ENCODE measurements at regions not wholly inside any gene's neighbourhood (a gene's known extent, or its start where the extent isn't known, plus 50 kb on each side); places are given as distances from the start of the nearest gene placed in this dataset.
"Not testable (repeated sequence)": the region's sequence is repeated elsewhere in the genome, so short reads cannot be mapped to it uniquely, and the experiment has no call there.

DNA sequence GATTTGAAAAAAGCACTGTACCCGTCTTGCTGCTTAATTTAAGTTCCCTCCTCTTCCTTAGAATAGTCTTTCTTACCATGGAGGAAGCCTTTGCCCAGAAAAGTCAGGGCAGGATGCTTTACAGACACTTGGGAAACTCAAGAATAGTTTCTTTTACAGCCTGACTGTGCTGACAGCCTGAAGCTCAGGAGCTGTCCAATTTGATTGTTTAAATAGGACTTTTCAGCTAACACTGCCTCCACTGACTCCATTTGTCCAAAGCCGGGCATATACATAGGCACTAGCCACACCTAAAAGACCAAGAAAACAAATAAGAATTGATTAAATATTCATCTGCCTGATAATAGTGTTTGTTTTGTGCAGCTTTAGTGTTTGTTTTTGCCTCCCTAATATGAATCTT is 110.9 kb upstream of the L3MBTL4 start:
- no peaks in the 10 kb centered on the region for H4K20me1 ChIP-seq (ENCODE audit: control insufficient read depth, insufficient read depth, low read length, poor library complexity, severe bottlenecking)
- H3K4me1 ChIP-seq (ENCODE audit: control insufficient read depth in 2 of 2, insufficient read depth in 2 of 2, low read length in 2 of 2) = no peaks in the 10 kb centered on the region
- H2AFZ ChIP-seq (ENCODE audit: insufficient read depth, low read depth, low read length, poor library complexity, severe bottlenecking) = no peak overlapping the region
- H3K27ac ChIP-seq (ENCODE audit: low read length in 2 of 2) = no peak overlapping the region
- no peak overlapping the region for H3K4me3 ChIP-seq (ENCODE audit: control extremely low read depth in 1 of 5, extremely low read depth in 1 of 5, insufficient read depth in 1 of 5, low read depth in 2 of 5, low read length in 4 of 5)
- ATAC-seq (ENCODE audit: low read depth) (no peak), DNase-seq (no peak)
- POLR2A ChIA-PET = no interaction called here
- CTCF ChIA-PET = no interaction called here
- 75% methylated on average over 1 of the region's 2 CpGs for WGBS (ENCODE audit: insufficient coverage)
- TF ChIP-seq, protein P1, sequence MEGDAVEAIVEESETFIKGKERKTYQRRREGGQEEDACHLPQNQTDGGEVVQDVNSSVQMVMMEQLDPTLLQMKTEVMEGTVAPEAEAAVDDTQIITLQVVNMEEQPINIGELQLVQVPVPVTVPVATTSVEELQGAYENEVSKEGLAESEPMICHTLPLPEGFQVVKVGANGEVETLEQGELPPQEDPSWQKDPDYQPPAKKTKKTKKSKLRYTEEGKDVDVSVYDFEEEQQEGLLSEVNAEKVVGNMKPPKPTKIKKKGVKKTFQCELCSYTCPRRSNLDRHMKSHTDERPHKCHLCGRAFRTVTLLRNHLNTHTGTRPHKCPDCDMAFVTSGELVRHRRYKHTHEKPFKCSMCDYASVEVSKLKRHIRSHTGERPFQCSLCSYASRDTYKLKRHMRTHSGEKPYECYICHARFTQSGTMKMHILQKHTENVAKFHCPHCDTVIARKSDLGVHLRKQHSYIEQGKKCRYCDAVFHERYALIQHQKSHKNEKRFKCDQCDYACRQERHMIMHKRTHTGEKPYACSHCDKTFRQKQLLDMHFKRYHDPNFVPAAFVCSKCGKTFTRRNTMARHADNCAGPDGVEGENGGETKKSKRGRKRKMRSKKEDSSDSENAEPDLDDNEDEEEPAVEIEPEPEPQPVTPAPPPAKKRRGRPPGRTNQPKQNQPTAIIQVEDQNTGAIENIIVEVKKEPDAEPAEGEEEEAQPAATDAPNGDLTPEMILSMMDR (IDR thresholded peaks at IDR 0.05) = no peak
- TF ChIP-seq EZH2 (IDR thresholded peaks at IDR 0.05; ENCODE audit: borderline replicate concordance, insufficient read depth, low read depth, low read length, poor library complexity, severe bottlenecking) = no peak
- H3K4me2 ChIP-seq (replicated peaks; ENCODE audit: low read depth, low read length, poor library complexity, severe bottlenecking) = no peak overlapping the region
- H3K27ac Mint-ChIP-seq = no peak overlapping the region
- H3K9me3 Mint-ChIP-seq (ENCODE audit: insufficient read depth) = no peaks in the 10 kb centered on the region
- H3K79me2 ChIP-seq (ENCODE audit: control insufficient read depth, insufficient read depth, low read length) = no peaks in the 10 kb centered on the region
- no peaks in the 10 kb centered on the region for H3K27me3 ChIP-seq (replicated peaks in 1 of 4; ENCODE audit: control extremely low read depth in 1 of 4, control insufficient read depth in 3 of 4, insufficient read depth in 4 of 4, low read length in 3 of 4)
- H3K4me3 Mint-ChIP-seq = no peak overlapping the region
- intact Hi-C loops (cut with micrococcal nuclease) = no loop called here
- H3K27me3 Mint-ChIP-seq = peaks cover 4% of the 10 kb centered on the region
- no peak overlapping the region for H3K9ac ChIP-seq (ENCODE audit: low read length)
- no peaks in the 10 kb centered on the region for H3K9me3 ChIP-seq (ENCODE audit: control extremely low read depth in 1 of 3, control insufficient read depth in 2 of 3, insufficient read depth in 1 of 3, low read length in 2 of 3)
- H3K4me1 Mint-ChIP-seq = no peaks in the 10 kb centered on the region
- no peaks in the 10 kb centered on the region for H3K36me3 ChIP-seq (replicated peaks in 1 of 2; ENCODE audit: control extremely low read depth in 1 of 2, control insufficient read depth in 1 of 2, extremely low read depth in 1 of 2, insufficient read depth in 2 of 2, low read length in 1 of 2)

- no peak for TF ChIP-seq EZH2 (IDR thresholded peaks at IDR 0.05; ENCODE audit: borderline replicate concordance, insufficient read depth, low read depth, low read length, poor library complexity, severe bottlenecking)
- TF ChIP-seq, protein P1 (IDR thresholded peaks at IDR 0.05) = no peak
- ChIA-PET CTCF (interaction anchor here (0.9 kb wide), 1 partner anchor 87 kb away, joined by 4 read pairs; no protein-coding TSS in a partner anchor), POLR2A (no interaction called here)
- no peak for DNase-seq
- Histone ChIP-seq H3K9me3 (ENCODE audit: control extremely low read depth in 1 of 3, control insufficient read depth in 2 of 3, insufficient read depth in 1 of 3, low read length in 2 of 3) (no peaks in the 10 kb centered on the region), H3K27ac (ENCODE audit: low read length in 2 of 2) (no peak overlapping the region), H3K79me2 (ENCODE audit: control insufficient read depth, insufficient read depth, low read length) (no peaks in the 10 kb centered on the region), H3K27me3 (replicated peaks in 1 of 4; ENCODE audit: control extremely low read depth in 1 of 4, control insufficient read depth in 3 of 4, insufficient read depth in 4 of 4, low read length in 3 of 4) (no peaks in the 10 kb centered on the region), H3K4me1 (ENCODE audit: control insufficient read depth in 2 of 2, insufficient read depth in 2 of 2, low read length in 2 of 2) (no peaks in the 10 kb centered on the region), H3K4me2 (replicated peaks; ENCODE audit: low read depth, low read length, poor library complexity, severe bottlenecking) (no peak overlapping the region), H3K4me3 (ENCODE audit: control extremely low read depth in 1 of 5, extremely low read depth in 1 of 5, insufficient read depth in 1 of 5, low read depth in 2 of 5, low read length in 4 of 5) (no peak overlapping the region), H2AFZ (ENCODE audit: insufficient read depth, low read depth, low read length, poor library complexity, severe bottlenecking) (no peak overlapping the region), H4K20me1 (ENCODE audit: control insufficient read depth, insufficient read depth, low read length, poor library complexity, severe bottlenecking) (no peaks in the 10 kb centered on the region), H3K36me3 (replicated peaks in 1 of 2; ENCODE audit: control extremely low read depth in 1 of 2, control insufficient read depth in 1 of 2, extremely low read depth in 1 of 2, insufficient read depth in 2 of 2, low read length in 1 of 2) (no peaks in the 10 kb centered on the region), H3K9ac (ENCODE audit: low read length) (no peak overlapping the region)
- Mint-ChIP-seq H3K4me3 (no peak overlapping the region), H3K27me3 (peaks cover 2% of the 10 kb centered on the region), H3K4me1 (no peaks in the 10 kb centered on the region), H3K27ac (no peak overlapping the region), H3K9me3 (ENCODE audit: insufficient read depth) (no peaks in the 10 kb centered on the region)
- no peak for ATAC-seq (ENCODE audit: low read depth)
- no CpG with 5 or more reads among the region's 1 CpG for WGBS (ENCODE audit: insufficient coverage)
- intact Hi-C loops (cut with micrococcal nuclease) = no loop called here
Measured at GRCh38 chr18:6537475-6537874, 122.8 kb upstream of the L3MBTL4 start.

- H3K27me3 ChIP-seq (replicated peaks in 1 of 4; ENCODE audit: control extremely low read depth in 1 of 4, control insufficient read depth in 3 of 4, insufficient read depth in 4 of 4, low read length in 3 of 4); H3K9ac ChIP-seq (ENCODE audit: low read length); intact Hi-C loops (cut with micrococcal nuclease); H3K4me1 ChIP-seq (ENCODE audit: control insufficient read depth in 2 of 2, insufficient read depth in 2 of 2, low read length in 2 of 2); H3K27me3 Mint-ChIP-seq; H3K9me3 Mint-ChIP-seq (ENCODE audit: insufficient read depth); H3K27ac Mint-ChIP-seq; H4K20me1 ChIP-seq (ENCODE audit: control insufficient read depth, insufficient read depth, low read length, poor library complexity, severe bottlenecking); H3K4me3 Mint-ChIP-seq; H3K4me3 ChIP-seq (ENCODE audit: control extremely low read depth in 1 of 5, extremely low read depth in 1 of 5, insufficient read depth in 1 of 5, low read depth in 2 of 5, low read length in 4 of 5); H3K36me3 ChIP-seq (replicated peaks in 1 of 2; ENCODE audit: control extremely low read depth in 1 of 2, control insufficient read depth in 1 of 2, extremely low read depth in 1 of 2, insufficient read depth in 2 of 2, low read length in 1 of 2); DNase-seq; H3K4me2 ChIP-seq (replicated peaks; ENCODE audit: low read depth, low read length, poor library complexity, severe bottlenecking); H3K4me1 Mint-ChIP-seq; H3K27ac ChIP-seq (ENCODE audit: low read length in 2 of 2); ATAC-seq (ENCODE audit: low read depth); H2AFZ ChIP-seq (ENCODE audit: insufficient read depth, low read depth, low read length, poor library complexity, severe bottlenecking); POLR2A ChIA-PET; H3K9me3 ChIP-seq (ENCODE audit: control extremely low read depth in 1 of 3, control insufficient read depth in 2 of 3, insufficient read depth in 1 of 3, low read length in 2 of 3); H3K79me2 ChIP-seq (ENCODE audit: control insufficient read depth, insufficient read depth, low read length): not testable (repeated sequence)
- WGBS (ENCODE audit: insufficient coverage) = 82% methylated on average over 4 of the region's 6 CpGs
- CTCF ChIA-PET = interaction anchor here (0.7 kb wide), 1 partner anchor 32 kb away, joined by 4 read pairs; no protein-coding TSS in a partner anchor
Measured at GRCh38 chr18:6541131-6541679, 126.5 kb upstream of the L3MBTL4 start.
